HCT116 (cell line): ENCODE measurements at regions not wholly inside any gene's neighbourhood (a gene's known extent, or its start where the extent isn't known, plus 50 kb on each side); places are given as distances from the start of the nearest gene placed in this dataset.

Experiments
- POLR2A ChIP-seq: IDR thresholded peaks from 2 replicates; pipeline ENCODE4 v1.7.0; 2011; ENCODE audit warnings: borderline replicate concordance; ENCODE audit not compliant: insufficient read depth, insufficient read length; ENCODE audit errors: extremely low read depth
- SIN3A ChIP-seq: IDR thresholded peaks from 2 replicates; pipeline ENCODE4 v1.6.1; 2012; ENCODE audit warnings: low read depth
- TCF7L2 ChIP-seq: IDR thresholded peaks from 2 replicates; pipeline ENCODE4 v1.7.0; 2011; ENCODE audit warnings: borderline replicate concordance, inconsistent platforms; ENCODE audit not compliant: insufficient read depth, insufficient read length; ENCODE audit errors: extremely low read depth
- ZNF274 ChIP-seq: fragments of 200-500 bp; sonication (Bioruptor generic); IDR thresholded peaks from 2 replicates; pipeline ENCODE4 v1.6.1; 2014; ENCODE audit warnings: mild to moderate bottlenecking, low read depth, low read length, inconsistent platforms

- TF ChIP-seq SIN3A (no peak), ZNF274 (no peak), POLR2A (no peak), TCF7L2 (no peak)
These were observed 706.4 kb upstream of the KLHL1 start for GRCh38 chr13:70814684-70815083.
